Astrocyte (in vitro differentiated cells and primary cell): ENCODE measurements at regions not wholly inside any gene's neighbourhood (a gene's known extent, or its start where the extent isn't known, plus 50 kb on each side); places are given as distances from the start of the nearest gene placed in this dataset.

Experiments used
- DNase-seq: peaks from one replicate; pipeline ENCODE4 v3.0.0-alpha.2; 2010; ENCODE audit warnings: low read depth
- FAIRE-seq: peaks from 2 replicates; lab custom pipeline; 2011; peaks lifted over from hg19 to GRCh38; lab: Jason Lieb, UNC
- H2AFZ ChIP-seq: 2 replicates; pipeline ENCODE4 v1.6.0; 2012; ENCODE audit warnings: low read depth, low read length, inconsistent platforms
- H3K27ac ChIP-seq: 2 replicates; pipeline ENCODE4 v1.5.1; 2011; ENCODE audit warnings: low read depth, low read length, inconsistent platforms
- H3K27me3 ChIP-seq: 2 replicates; pipeline ENCODE4 v1.6.0; 2011; ENCODE audit warnings: low read length, inconsistent platforms; ENCODE audit not compliant: insufficient read depth
- H3K36me3 ChIP-seq: 2 replicates; pipeline ENCODE4 v1.5.1; 2011; ENCODE audit warnings: low read length, inconsistent platforms; ENCODE audit not compliant: insufficient read depth
- H3K4me1 ChIP-seq: 2 replicates; pipeline ENCODE4 v1.5.1; 2011; ENCODE audit warnings: low read length, inconsistent platforms; ENCODE audit not compliant: insufficient read depth
- H3K4me2 ChIP-seq: 2 replicates; pipeline ENCODE4 v1.6.0; 2012; ENCODE audit warnings: low read length, inconsistent platforms
- H3K4me3 ChIP-seq: 2 replicates; pipeline ENCODE4 v1.5.1; 2011; ENCODE audit warnings: low read depth, mild to moderate bottlenecking, low read length, inconsistent platforms; ENCODE audit not compliant: insufficient read depth
- H3K79me2 ChIP-seq: 2 replicates; pipeline ENCODE4 v1.6.0; 2012; ENCODE audit warnings: mild to moderate bottlenecking, low read length, inconsistent platforms; ENCODE audit not compliant: insufficient read depth
- H3K9ac ChIP-seq: 2 replicates; pipeline ENCODE4 v1.6.0; 2012; ENCODE audit warnings: mild to moderate bottlenecking, low read length, inconsistent platforms
- H3K9me3 ChIP-seq: 2 replicates; pipeline ENCODE4 v1.5.1; 2012; ENCODE audit warnings: low read depth, mild to moderate bottlenecking, low read length, inconsistent platforms; ENCODE audit not compliant: insufficient read depth
- H4K20me1 ChIP-seq: 2 replicates; pipeline ENCODE4 v1.6.0; 2012; ENCODE audit warnings: low read length, inconsistent platforms; ENCODE audit not compliant: insufficient read depth
- H3K27ac Mint-ChIP-seq: one replicate; pipeline ENCODE4 v1.8.0; 2021; ENCODE audit warnings: mild to moderate bottlenecking, mixed read lengths; ENCODE audit not compliant: unreplicated experiment
- H3K27me3 Mint-ChIP-seq: one replicate; pipeline ENCODE4 v1.8.0; 2021; ENCODE audit warnings: low read depth, mixed read lengths; ENCODE audit not compliant: unreplicated experiment
- H3K36me3 Mint-ChIP-seq: one replicate; pipeline ENCODE4 v1.8.0; 2021; ENCODE audit warnings: low read depth, mixed read lengths; ENCODE audit not compliant: unreplicated experiment
- H3K4me1 Mint-ChIP-seq: one replicate; pipeline ENCODE4 v1.8.0; 2021; ENCODE audit warnings: low read depth, mixed read lengths; ENCODE audit not compliant: unreplicated experiment
- H3K4me3 Mint-ChIP-seq: one replicate; pipeline ENCODE4 v1.8.0; 2021; ENCODE audit warnings: mild to moderate bottlenecking, moderate library complexity, mixed read lengths; ENCODE audit not compliant: unreplicated experiment
- H3K9me3 Mint-ChIP-seq: one replicate; pipeline ENCODE4 v1.8.0; 2021; ENCODE audit warnings: mild to moderate bottlenecking, mixed read lengths; ENCODE audit not compliant: unreplicated experiment
- EZH2 ChIP-seq: IDR thresholded peaks from 2 replicates; pipeline ENCODE4 v1.6.1; 2012; ENCODE audit warnings: mild to moderate bottlenecking, low read length, inconsistent platforms; ENCODE audit not compliant: insufficient read depth
- TF ChIP-seq, protein P1 (sequence below): IDR thresholded peaks from 2 replicates; pipeline ENCODE4 v1.5.1; 2011; ENCODE audit warnings: low read depth, mild to moderate bottlenecking, inconsistent platforms, low read length, moderate library complexity; ENCODE audit not compliant: insufficient read depth

GRCh38 chr4:128608006-128608405 is 201.5 kb upstream of the JADE1 start:
- H3K4me1 ChIP-seq: peaks cover 9% of the 10 kb centered on the region
- H2AFZ ChIP-seq: no peak overlapping the region
- H4K20me1 ChIP-seq: no peaks in the 10 kb centered on the region
- H3K9me3 ChIP-seq: no peaks in the 10 kb centered on the region
- no peak for FAIRE-seq
- no peak for DNase-seq
- peaks cover 11% of the 10 kb centered on the region for H3K4me1 Mint-ChIP-seq
- H3K4me3 ChIP-seq: no peak overlapping the region
- H3K27ac Mint-ChIP-seq: no peak overlapping the region
- no peak overlapping the region for H3K27ac ChIP-seq
- H3K27me3 Mint-ChIP-seq: no peaks in the 10 kb centered on the region
- no peaks in the 10 kb centered on the region for H3K36me3 ChIP-seq
- H3K27me3 ChIP-seq: no peaks in the 10 kb centered on the region
- TF ChIP-seq, protein P1, sequence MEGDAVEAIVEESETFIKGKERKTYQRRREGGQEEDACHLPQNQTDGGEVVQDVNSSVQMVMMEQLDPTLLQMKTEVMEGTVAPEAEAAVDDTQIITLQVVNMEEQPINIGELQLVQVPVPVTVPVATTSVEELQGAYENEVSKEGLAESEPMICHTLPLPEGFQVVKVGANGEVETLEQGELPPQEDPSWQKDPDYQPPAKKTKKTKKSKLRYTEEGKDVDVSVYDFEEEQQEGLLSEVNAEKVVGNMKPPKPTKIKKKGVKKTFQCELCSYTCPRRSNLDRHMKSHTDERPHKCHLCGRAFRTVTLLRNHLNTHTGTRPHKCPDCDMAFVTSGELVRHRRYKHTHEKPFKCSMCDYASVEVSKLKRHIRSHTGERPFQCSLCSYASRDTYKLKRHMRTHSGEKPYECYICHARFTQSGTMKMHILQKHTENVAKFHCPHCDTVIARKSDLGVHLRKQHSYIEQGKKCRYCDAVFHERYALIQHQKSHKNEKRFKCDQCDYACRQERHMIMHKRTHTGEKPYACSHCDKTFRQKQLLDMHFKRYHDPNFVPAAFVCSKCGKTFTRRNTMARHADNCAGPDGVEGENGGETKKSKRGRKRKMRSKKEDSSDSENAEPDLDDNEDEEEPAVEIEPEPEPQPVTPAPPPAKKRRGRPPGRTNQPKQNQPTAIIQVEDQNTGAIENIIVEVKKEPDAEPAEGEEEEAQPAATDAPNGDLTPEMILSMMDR: no peak
- no peak overlapping the region for H3K9ac ChIP-seq
- no peaks in the 10 kb centered on the region for H3K36me3 Mint-ChIP-seq
- no peak overlapping the region for H3K4me2 ChIP-seq
- H3K79me2 ChIP-seq: no peaks in the 10 kb centered on the region
- no peaks in the 10 kb centered on the region for H3K9me3 Mint-ChIP-seq
- no peak overlapping the region for H3K4me3 Mint-ChIP-seq

DNA sequence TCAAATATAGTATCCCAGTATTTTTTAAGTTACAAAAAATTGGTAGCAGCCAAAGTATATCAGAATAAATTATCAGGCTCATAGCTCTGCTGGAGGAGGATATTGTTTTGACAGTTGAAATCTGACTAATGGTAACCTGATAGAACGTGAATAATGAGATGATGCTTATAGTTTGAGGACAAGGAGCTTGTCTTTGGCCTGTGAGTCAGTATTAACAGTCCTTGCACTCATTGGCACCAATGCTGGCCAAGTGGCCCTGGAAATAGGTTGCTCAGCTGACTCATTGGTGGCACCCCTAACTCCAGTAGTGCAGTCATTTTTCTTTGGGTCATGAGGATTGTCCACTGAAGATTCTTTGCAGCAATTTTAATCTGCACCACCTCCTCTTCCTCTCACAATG is 203.3 kb upstream of the JADE1 start:
- Histone ChIP-seq H3K27ac (peak overlapping the region; percentile 28), H3K27me3 (no peaks in the 10 kb centered on the region), H4K20me1 (no peaks in the 10 kb centered on the region), H3K36me3 (no peaks in the 10 kb centered on the region), H3K9me3 (no peaks in the 10 kb centered on the region), H2AFZ (no peak overlapping the region), H3K9ac (no peak overlapping the region), H3K4me1 (peaks cover 23% of the 10 kb centered on the region), H3K79me2 (no peaks in the 10 kb centered on the region), H3K4me3 (no peak overlapping the region), H3K4me2 (peak overlapping the region; percentile 3)
- no peaks in the 10 kb centered on the region for H3K36me3 Mint-ChIP-seq
- H3K4me3 Mint-ChIP-seq: no peak overlapping the region
- DNase-seq (peak; percentile 73), FAIRE-seq (peak; percentile 29)
- peaks cover 25% of the 10 kb centered on the region for H3K4me1 Mint-ChIP-seq
- TF ChIP-seq EZH2: no peak
- TF ChIP-seq, protein P1: no peak
- no peaks in the 10 kb centered on the region for H3K27me3 Mint-ChIP-seq
- no peaks in the 10 kb centered on the region for H3K9me3 Mint-ChIP-seq
- H3K27ac Mint-ChIP-seq: no peak overlapping the region

GRCh38 chr4:128604840-128605239 is 204.7 kb upstream of the JADE1 start:
- FAIRE-seq: no peak
- peaks cover 36% of the 10 kb centered on the region for H3K4me1 Mint-ChIP-seq

More at GRCh38 chr4:128604840-128605239, 204.7 kb upstream of the JADE1 start:
- Histone ChIP-seq H4K20me1 (no peaks in the 10 kb centered on the region), H3K9me3 (no peaks in the 10 kb centered on the region), H3K27ac (no peak overlapping the region), H2AFZ (no peak overlapping the region), H3K4me1 (peaks cover 35% of the 10 kb centered on the region), H3K27me3 (no peaks in the 10 kb centered on the region), H3K4me2 (no peak overlapping the region), H3K36me3 (no peaks in the 10 kb centered on the region), H3K4me3 (no peak overlapping the region), H3K9ac (no peak overlapping the region), H3K79me2 (no peaks in the 10 kb centered on the region)
- no peak for TF ChIP-seq EZH2
- TF ChIP-seq, protein P1: no peak
- Mint-ChIP-seq H3K4me3 (no peak overlapping the region), H3K36me3 (no peaks in the 10 kb centered on the region), H3K27ac (no peak overlapping the region), H3K27me3 (no peaks in the 10 kb centered on the region), H3K9me3 (no peaks in the 10 kb centered on the region)
- DNase-seq: peak; percentile 37
